H9 (cell line): ENCODE measurements at regions not wholly inside any gene's neighbourhood (a gene's known extent, or its start where the extent isn't known, plus 50 kb on each side); places are given as distances from the start of the nearest gene placed in this dataset.

Experiments used
- DNase-seq: peaks from one replicate; pipeline ENCODE4 v3.0.0-alpha.2; 2017
- H2AFZ ChIP-seq: one replicate; pipeline ENCODE4 v1.6.1; 2013; ENCODE audit warnings: mild to moderate bottlenecking, low read length, control low read depth, moderate library complexity
- H2AK5ac ChIP-seq: 2 replicates; pipeline ENCODE4 v1.6.1; 2013; ENCODE audit warnings: low read length, control low read depth, mixed read lengths; ENCODE audit not compliant: insufficient read length
- H2BK120ac ChIP-seq: one replicate; pipeline ENCODE4 v1.6.1; 2013; ENCODE audit warnings: low read depth, mild to moderate bottlenecking, low read length, control low read depth, inconsistent platforms; ENCODE audit not compliant: poor library complexity, severe bottlenecking
- H2BK12ac ChIP-seq: 2 replicates; pipeline ENCODE4 v1.6.1; 2013; ENCODE audit warnings: low read length, control low read depth, mixed read lengths, low read depth; ENCODE audit not compliant: insufficient read length
- H2BK15ac ChIP-seq: 2 replicates; pipeline ENCODE4 v1.6.1; 2013; ENCODE audit warnings: low read depth, low read length, control low read depth
- H2BK20ac ChIP-seq: one replicate; pipeline ENCODE4 v1.6.1; 2013; ENCODE audit warnings: low read depth, mild to moderate bottlenecking, low read length, control low read depth, inconsistent platforms; ENCODE audit not compliant: poor library complexity, severe bottlenecking
- H2BK5ac ChIP-seq: 2 replicates; pipeline ENCODE4 v1.6.1; 2013; ENCODE audit warnings: low read length, control low read depth, mixed read lengths; ENCODE audit not compliant: insufficient read length
- H3K14ac ChIP-seq: 2 replicates; pipeline ENCODE4 v1.6.1; 2013; ENCODE audit warnings: low read length, control low read depth; ENCODE audit not compliant: insufficient read depth
- H3K18ac ChIP-seq: 2 replicates; pipeline ENCODE4 v1.6.1; 2013; ENCODE audit warnings: low read depth, mild to moderate bottlenecking, mixed read lengths, low read length, control low read depth; ENCODE audit not compliant: insufficient read length
- H3K23ac ChIP-seq: 2 replicates; pipeline ENCODE4 v1.6.1; 2013; ENCODE audit warnings: low read length, control low read depth, mixed read lengths, low read depth; ENCODE audit not compliant: insufficient read length
- H3K23me2 ChIP-seq: 2 replicates; pipeline ENCODE4 v1.6.1; 2013; ENCODE audit warnings: low read depth, mild to moderate bottlenecking, mixed read lengths, low read length, control low read depth; ENCODE audit not compliant: insufficient read length, poor library complexity, severe bottlenecking
- H3K27ac ChIP-seq: 2 replicates; pipeline ENCODE4 v1.5.1; 2013; ENCODE audit warnings: low read length, control low read depth, mixed read lengths, low read depth; ENCODE audit not compliant: insufficient read length
- H3K27me3 ChIP-seq: 2 replicates; pipeline ENCODE4 v1.6.1; 2013; ENCODE audit warnings: low read length, control low read depth, inconsistent platforms; ENCODE audit not compliant: insufficient read depth
- H3K4ac ChIP-seq: 2 replicates; pipeline ENCODE4 v1.6.1; 2013; ENCODE audit warnings: low read depth, mild to moderate bottlenecking, control low read depth, inconsistent platforms, low read length, moderate library complexity
- H3K4me1 ChIP-seq: 2 replicates; pipeline ENCODE4 v1.6.1; 2013; ENCODE audit warnings: low read length, control low read depth, inconsistent platforms; ENCODE audit not compliant: insufficient read depth
- H3K4me2 ChIP-seq: 2 replicates; pipeline ENCODE4 v1.6.1; 2013; ENCODE audit warnings: low read length, control low read depth, mixed read lengths; ENCODE audit not compliant: insufficient read length, insufficient read depth
- H3K56ac ChIP-seq: 2 replicates; pipeline ENCODE4 v1.6.1; 2013; ENCODE audit warnings: low read depth, mild to moderate bottlenecking, mixed read lengths, low read length, control low read depth; ENCODE audit not compliant: insufficient read length
- H3K79me1 ChIP-seq: 2 replicates; pipeline ENCODE4 v1.6.1; 2013; ENCODE audit warnings: low read depth, mild to moderate bottlenecking, moderate library complexity, low read length, control low read depth, inconsistent platforms; ENCODE audit not compliant: insufficient read depth, poor library complexity, severe bottlenecking
- H3K79me2 ChIP-seq: 2 replicates; pipeline ENCODE4 v1.6.1; 2013; ENCODE audit warnings: low read length, control low read depth, inconsistent platforms; ENCODE audit not compliant: insufficient read depth
- H3K9ac ChIP-seq: 2 replicates; pipeline ENCODE4 v1.6.1; 2013; ENCODE audit warnings: low read length, control low read depth, mixed read lengths; ENCODE audit not compliant: insufficient read length; ENCODE audit errors: extremely low read depth
- H3K9me3 ChIP-seq: one replicate; pipeline ENCODE4 v1.6.1; 2013; ENCODE audit warnings: low read depth, low read length, inconsistent platforms; ENCODE audit not compliant: control insufficient read depth
- H3T11ph ChIP-seq: one replicate; pipeline ENCODE4 v1.6.1; 2013; ENCODE audit warnings: mild to moderate bottlenecking, low read length, control low read depth, inconsistent platforms
- H4K20me1 ChIP-seq: one replicate; pipeline ENCODE4 v1.6.1; 2013; ENCODE audit not compliant: control insufficient read depth, insufficient read length, insufficient read depth
- H4K5ac ChIP-seq: 2 replicates; pipeline ENCODE4 v1.6.1; 2013; ENCODE audit warnings: low read depth, mild to moderate bottlenecking, mixed read lengths, low read length, control low read depth; ENCODE audit not compliant: insufficient read length
- H4K8ac ChIP-seq: replicated peaks from 2 replicates; pipeline ENCODE4 v1.6.1; 2013; ENCODE audit warnings: low read length, control low read depth, mixed read lengths, low read depth; ENCODE audit not compliant: insufficient read length
- H4K91ac ChIP-seq: 2 replicates; pipeline ENCODE4 v1.6.1; 2013; ENCODE audit warnings: low read depth, mild to moderate bottlenecking, moderate library complexity, mixed read lengths, low read length, control low read depth; ENCODE audit not compliant: insufficient read length
- H3K27ac Mint-ChIP-seq, 3 experiments: 2 replicates in 2 of 3; 3 replicates in 1 of 3; pipeline ENCODE4 v1.8.0; 2020 to 2021; ENCODE audit warnings: mixed read lengths in 3 of 3, mild to moderate bottlenecking in 1 of 3, moderate library complexity in 1 of 3
- H3K27me3 Mint-ChIP-seq: 2 replicates; pipeline ENCODE4 v1.8.0; 2021; ENCODE audit warnings: low read depth, mild to moderate bottlenecking, moderate library complexity, mixed read lengths
- H3K36me3 Mint-ChIP-seq, 3 experiments: 2 replicates in 2 of 3; 3 replicates in 1 of 3; pipeline ENCODE4 v1.8.0; 2020 to 2021; ENCODE audit warnings: low read depth in 3 of 3, mixed read lengths in 3 of 3; ENCODE audit not compliant: insufficient read depth in 1 of 3
- H3K4me1 Mint-ChIP-seq, 2 experiments: 2 replicates each; pipeline ENCODE4 v1.8.0; 2020; ENCODE audit warnings: mixed read lengths in 2 of 2
- H3K4me3 Mint-ChIP-seq, 2 experiments: 2 replicates in 1 of 2; 3 replicates in 1 of 2; pipeline ENCODE4 v1.8.0; 2020 to 2021; ENCODE audit warnings: mild to moderate bottlenecking in 2 of 2, mixed read lengths in 2 of 2, moderate library complexity in 1 of 2
- H3K9me3 Mint-ChIP-seq, 2 experiments: 2 replicates in 1 of 2; 3 replicates in 1 of 2; pipeline ENCODE4 v1.8.0; 2020; ENCODE audit warnings: mild to moderate bottlenecking in 2 of 2, mixed read lengths in 2 of 2, moderate library complexity in 1 of 2
- CTCF ChIP-seq: fragments of 200-600 bp; sonication (generic); conservative IDR thresholded peaks from 3 replicates; pipeline ENCODE4 v1.8.0; 2021; ENCODE audit warnings: antibody characterized with exemption, mild to moderate bottlenecking
- WGBS: extraction: QIAGEN DNeasy Blood & Tissue Kit; methylation state at CpG from one replicate; pipeline ENCODE4 v1.1.7; 2013; ENCODE audit warnings: missing lambda C conversion rate, low lambda C conversion rate, mixed read lengths; ENCODE audit not compliant: insufficient read length; ENCODE audit errors: extremely low coverage; 5-methylcytosine and 5-hydroxymethylcytosine counted together

DNA sequence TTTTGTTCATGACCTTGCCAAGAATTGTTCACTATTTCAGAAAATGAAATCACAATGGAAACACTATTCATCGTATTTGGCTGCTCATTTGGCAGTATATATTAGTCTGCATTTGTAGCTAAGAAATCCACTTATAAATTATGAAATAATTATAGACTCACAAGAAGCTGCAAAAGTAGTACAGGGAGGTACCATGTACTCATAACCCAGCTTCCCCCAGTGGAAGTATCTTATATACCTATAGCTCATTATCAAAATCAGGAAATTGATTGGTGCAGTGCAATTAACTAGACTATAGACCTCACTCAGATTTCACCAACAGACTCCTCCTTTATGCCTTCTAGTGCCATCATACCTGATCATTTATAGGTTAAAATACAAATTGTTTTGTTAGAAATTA lies 178.8 kb upstream of the VASH1 start:
- Histone ChIP-seq H3K14ac (no peak overlapping the region), H3K4ac (no peak overlapping the region), H3K56ac (no peak overlapping the region), H2AFZ (no peak overlapping the region), H4K5ac (no peak overlapping the region), H3K79me2 (no peaks in the 10 kb centered on the region), H2BK5ac (no peak overlapping the region), H2BK15ac (no peak overlapping the region), H3T11ph (no peak overlapping the region), H2BK12ac (no peak overlapping the region), H3K4me1 (no peaks in the 10 kb centered on the region), H4K20me1 (no peaks in the 10 kb centered on the region), H3K23me2 (no peaks in the 10 kb centered on the region), H3K23ac (no peak overlapping the region), H3K9ac (no peak overlapping the region), H4K8ac (no peak overlapping the region), H3K18ac (no peak overlapping the region), H2AK5ac (no peak overlapping the region), H3K27ac (no peak overlapping the region), H3K79me1 (no peaks in the 10 kb centered on the region), H3K4me2 (no peak overlapping the region), H3K27me3 (no peaks in the 10 kb centered on the region), H3K9me3 (no peaks in the 10 kb centered on the region), H2BK20ac (no peak overlapping the region), H4K91ac (no peak overlapping the region), H2BK120ac (no peak overlapping the region)
- Mint-ChIP-seq H3K27ac (no peak overlapping the region), H3K27me3 (no peaks in the 10 kb centered on the region), H3K36me3 (peaks cover 0 to under 1% (median 0%) of the 10 kb centered on the region in 3 experiments; a peak in 1 of 7 replicates), H3K9me3 (peaks cover 0 to under 1% of the 10 kb centered on the region in 2 experiments; a peak in 1 of 5 replicates), H3K4me1 (0 out of 4 replicates have a peak, but pooled peaks cover 0 to 2% of the 10 kb centered on the region in 2 experiments), H3K4me3 (no peak overlapping the region)
- TF ChIP-seq CTCF: no peak
- no peak for DNase-seq
- no CpG with 5 or more reads among the region's 1 CpG for WGBS
